ENCODE measurements at regions not wholly inside any gene's neighbourhood (a gene's known extent, or its start where the extent isn't known, plus 50 kb on each side); places are given as distances from the start of the nearest gene placed in this dataset.

DNA sequence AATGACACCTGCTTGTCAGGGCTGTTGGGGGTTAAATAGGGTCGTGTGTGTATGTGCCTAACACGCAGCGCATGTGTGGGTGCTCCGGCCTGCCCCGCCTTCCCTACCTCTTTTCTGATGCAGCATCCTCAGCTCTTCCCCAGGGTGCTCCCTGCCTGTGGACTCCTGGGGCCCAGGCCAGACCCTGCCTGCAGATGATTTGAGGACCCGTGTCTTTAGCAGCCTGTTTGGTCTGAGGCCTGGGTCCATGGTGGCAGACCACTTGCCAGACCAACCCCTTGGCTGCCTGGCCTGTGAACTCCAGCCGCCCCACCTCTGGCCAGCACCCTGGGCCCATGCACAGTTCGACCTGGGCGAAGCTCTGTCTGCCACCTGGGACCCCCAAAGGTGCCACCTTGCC lies 57.0 kb upstream of the SIM2 start:
- ChIA-PET CTCF (ENCODE audit: partially characterized antibody) (interaction anchor here (0.6 to 4.7 kb wide), 2 partner anchors 11 to 19 kb away, joined by 3 to 29 read pairs; no protein-coding TSS in a partner anchor), POLR2A (ENCODE audit: partially characterized antibody) (no interaction called here)
- Mint-ChIP-seq H3K4me1 (no peaks in the 10 kb centered on the region), H3K9me3 (peaks cover 0 to 10% (median 6%) of the 10 kb centered on the region in 8 donors), H3K27ac (no peak overlapping the region), H3K27me3 (peaks cover 9 to 18% of the 10 kb centered on the region in 2 donors), H3K36me3 (peaks cover 0 to 6% of the 10 kb centered on the region in 2 donors), H3K4me3 (no peak overlapping the region)
- H3K36me3 ChIP-seq (ENCODE audit: insufficient read depth, low read length) = no peaks in the 10 kb centered on the region
- intact Hi-C loops (cut with micrococcal nuclease) = no loop called here
- DNase-seq = no peak
- H3K9me3 ChIP-seq (ENCODE audit: control insufficient read depth in 1 of 2, low read length in 2 of 2) = no peaks in the 10 kb centered on the region
- H3K4me3 ChIP-seq (ENCODE audit: low read length in 2 of 2) = no peak overlapping the region
- no peaks in the 10 kb centered on the region for H3K27me3 ChIP-seq (ENCODE audit: insufficient read depth, low read length)
- H3K27ac ChIP-seq (ENCODE audit: low read depth, low read length) = no peak overlapping the region
- no peaks in the 10 kb centered on the region for H3K4me1 ChIP-seq (ENCODE audit: insufficient read depth, low read length)

DNA sequence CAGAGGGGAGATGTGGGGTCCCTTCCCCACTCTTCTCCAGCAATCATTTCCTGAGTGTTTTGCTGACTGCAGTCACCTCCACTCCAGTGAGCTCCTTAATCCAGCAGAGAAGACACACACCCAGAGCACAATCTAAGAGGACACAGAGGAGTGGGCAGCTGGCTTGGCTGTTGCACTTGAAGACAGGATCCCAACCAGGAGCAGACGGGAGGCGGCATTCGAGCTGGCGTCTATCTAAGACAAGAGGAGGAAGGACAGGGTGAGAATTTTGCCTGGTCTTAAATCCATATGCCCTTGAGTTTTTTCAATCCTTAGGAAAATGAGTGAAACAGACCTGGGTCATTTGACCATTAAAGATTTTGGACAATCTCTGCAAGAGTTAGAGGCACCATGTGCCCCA lies 56.1 kb upstream of the SIM2 start:
- H3K36me3 ChIP-seq (ENCODE audit: insufficient read depth, low read length) = no peaks in the 10 kb centered on the region
- no peaks in the 10 kb centered on the region for H3K27me3 ChIP-seq (ENCODE audit: insufficient read depth, low read length)
- no peaks in the 10 kb centered on the region for H3K9me3 ChIP-seq (ENCODE audit: control insufficient read depth in 1 of 2, low read length in 2 of 2)
- intact Hi-C loops (cut with micrococcal nuclease) = no loop called here
- no peak for DNase-seq
- Mint-ChIP-seq H3K27me3 (peaks cover 11 to 19% of the 10 kb centered on the region in 2 donors), H3K4me1 (no peaks in the 10 kb centered on the region), H3K4me3 (no peak overlapping the region), H3K27ac (no peak overlapping the region), H3K9me3 (peaks cover 0 to 7% (median 1%) of the 10 kb centered on the region in 8 donors), H3K36me3 (peaks cover 0 to 6% of the 10 kb centered on the region in 2 donors)
- ChIA-PET CTCF (ENCODE audit: partially characterized antibody) (interaction anchor here (4.7 kb wide), 1 partner anchor 12 kb away, joined by 29 read pairs; no protein-coding TSS in a partner anchor), POLR2A (ENCODE audit: partially characterized antibody) (no interaction called here)
- no peak overlapping the region for H3K4me3 ChIP-seq (ENCODE audit: low read length in 2 of 2)
- H3K27ac ChIP-seq (ENCODE audit: low read depth, low read length) = no peak overlapping the region
- no peaks in the 10 kb centered on the region for H3K4me1 ChIP-seq (ENCODE audit: insufficient read depth, low read length)

DNA sequence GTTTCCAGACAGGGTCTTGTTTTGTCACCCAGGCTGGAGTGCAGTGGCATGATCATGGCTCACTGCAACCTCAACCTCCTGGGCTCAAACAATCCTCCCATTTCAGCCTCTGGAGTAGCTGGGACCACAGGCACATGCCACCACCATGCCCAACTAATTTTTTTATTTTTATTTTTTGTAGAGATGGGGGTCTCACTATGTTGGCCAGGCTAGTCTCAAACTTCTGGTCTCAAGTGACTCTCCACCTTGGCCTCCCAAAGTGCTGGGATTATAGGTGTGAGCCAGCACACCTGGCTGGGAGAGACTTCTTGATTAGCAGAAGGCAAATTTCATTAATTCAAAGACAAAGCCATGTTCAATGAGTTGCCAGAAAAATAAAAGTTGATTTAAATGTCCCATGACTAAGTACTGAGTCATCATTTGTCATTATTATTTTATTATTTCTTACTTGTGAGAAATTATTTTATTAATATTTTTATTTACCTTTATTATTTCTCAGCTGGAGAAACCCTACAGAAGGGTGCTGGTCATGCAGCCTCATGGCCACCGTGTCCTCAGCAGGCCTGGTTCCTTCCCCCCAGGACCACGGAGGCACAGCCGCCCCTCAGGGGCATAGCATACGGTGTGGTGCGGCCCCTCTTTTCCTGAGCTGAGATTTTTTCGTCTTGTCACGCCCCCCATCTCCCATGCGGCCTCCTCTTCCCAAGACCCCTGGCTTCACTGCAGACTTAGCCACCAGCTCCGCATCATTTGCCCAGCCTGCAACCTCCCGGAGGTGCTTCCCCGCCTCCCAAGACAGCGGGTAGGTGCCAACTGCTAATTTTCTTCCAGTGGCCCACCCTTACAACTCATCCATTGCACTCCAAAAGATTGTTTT lies 55.3 kb upstream of the SIM2 start:
- POLR2A ChIA-PET (ENCODE audit: partially characterized antibody) = no interaction called here
- peaks cover 0 to 6% of the 10 kb centered on the region in 2 donors for H3K36me3 Mint-ChIP-seq
- H3K9me3 ChIP-seq (ENCODE audit: control insufficient read depth in 1 of 2, low read length in 2 of 2) = no peaks in the 10 kb centered on the region
- H3K9me3 Mint-ChIP-seq = peaks cover 0 to 7% (median 0%) of the 10 kb centered on the region in 8 donors
- H3K27ac Mint-ChIP-seq = no peak overlapping the region
- no peaks in the 10 kb centered on the region for H3K36me3 ChIP-seq (ENCODE audit: insufficient read depth, low read length)
- H3K4me3 Mint-ChIP-seq = no peak overlapping the region
- intact Hi-C loops (cut with micrococcal nuclease) = no loop called here
- no peaks in the 10 kb centered on the region for H3K4me1 Mint-ChIP-seq
- H3K4me1 ChIP-seq (ENCODE audit: insufficient read depth, low read length) = no peaks in the 10 kb centered on the region
- no peak for DNase-seq
- no peak overlapping the region for H3K27ac ChIP-seq (ENCODE audit: low read depth, low read length)
- no peaks in the 10 kb centered on the region for H3K27me3 ChIP-seq (ENCODE audit: insufficient read depth, low read length)
- peaks cover 11 to 19% of the 10 kb centered on the region in 2 donors for H3K27me3 Mint-ChIP-seq
- no peak overlapping the region for H3K4me3 ChIP-seq (ENCODE audit: low read length in 2 of 2)
- CTCF ChIA-PET (ENCODE audit: partially characterized antibody) = interaction anchor here (1.2 to 1.4 kb wide), 2 partner anchors 10 to 13 kb away, joined by 3 read pairs; no protein-coding TSS in a partner anchor

DNA sequence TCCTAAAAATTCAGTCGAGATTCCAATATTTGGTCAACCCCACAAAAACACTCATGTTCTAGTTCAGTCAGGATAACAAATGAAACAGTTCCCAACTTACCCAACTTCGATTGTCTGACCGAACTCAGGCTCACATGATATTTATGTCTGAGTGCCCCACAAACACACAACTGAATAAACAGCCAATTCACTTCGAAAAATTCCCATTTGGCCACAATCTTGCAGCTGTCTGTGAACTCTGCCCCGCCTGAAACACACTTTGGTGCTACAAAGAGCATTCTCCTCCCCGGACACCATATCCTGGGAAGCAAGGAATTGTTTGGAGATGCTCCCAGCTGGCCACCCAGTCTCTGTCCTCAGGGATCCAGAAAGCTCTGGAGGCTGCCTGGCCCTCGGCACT lies 52.9 kb upstream of the SIM2 start:
- H3K4me1 ChIP-seq (ENCODE audit: insufficient read depth, low read length) = no peaks in the 10 kb centered on the region
- no peak for DNase-seq
- H3K9me3 ChIP-seq (ENCODE audit: control insufficient read depth in 1 of 2, low read length in 2 of 2) = no peaks in the 10 kb centered on the region
- H3K4me1 Mint-ChIP-seq = no peaks in the 10 kb centered on the region
- CTCF ChIA-PET (ENCODE audit: partially characterized antibody) = interaction anchor here (1.8 kb wide), 1 partner anchor 15 kb away, joined by 5 read pairs; no protein-coding TSS in a partner anchor
- H3K9me3 Mint-ChIP-seq = peaks cover 0 to 3% (median 0%) of the 10 kb centered on the region in 8 donors
- H3K27me3 Mint-ChIP-seq = peaks cover 13% of the 10 kb centered on the region in 2 donors
- H3K27me3 ChIP-seq (ENCODE audit: insufficient read depth, low read length) = no peaks in the 10 kb centered on the region
- H3K36me3 Mint-ChIP-seq = no peaks in the 10 kb centered on the region
- intact Hi-C loops (cut with micrococcal nuclease) = no loop called here
- no peak overlapping the region for H3K27ac ChIP-seq (ENCODE audit: low read depth, low read length)
- H3K4me3 Mint-ChIP-seq = no peak overlapping the region
- POLR2A ChIA-PET (ENCODE audit: partially characterized antibody) = no interaction called here
- no peak overlapping the region for H3K27ac Mint-ChIP-seq
- H3K36me3 ChIP-seq (ENCODE audit: insufficient read depth, low read length) = no peaks in the 10 kb centered on the region
- no peak overlapping the region for H3K4me3 ChIP-seq (ENCODE audit: low read length in 2 of 2)

DNA sequence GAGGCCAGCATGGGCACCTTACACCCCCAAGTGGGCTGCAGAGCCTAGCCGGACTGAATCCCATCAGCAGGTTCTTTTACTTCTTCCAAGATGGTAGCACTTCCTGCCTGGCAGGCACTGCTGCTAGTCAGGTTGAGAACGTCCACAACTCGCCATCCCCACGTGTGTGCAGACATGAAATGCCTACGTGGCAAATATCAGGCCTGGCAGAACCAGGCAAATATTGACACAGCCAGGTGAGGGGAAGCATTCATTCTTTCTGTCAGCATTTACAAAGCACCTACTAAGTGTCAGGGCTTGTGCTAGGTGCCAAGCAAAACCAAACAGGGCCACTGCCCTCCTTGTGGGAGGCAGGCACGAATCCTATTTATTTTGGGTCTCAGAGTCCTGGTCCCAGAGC lies 52.3 kb upstream of the SIM2 start:
- Mint-ChIP-seq H3K27ac (no peak overlapping the region), H3K4me1 (no peaks in the 10 kb centered on the region), H3K27me3 (peaks cover 12 to 13% of the 10 kb centered on the region in 2 donors), H3K9me3 (peaks cover 0 to 3% (median 0%) of the 10 kb centered on the region in 8 donors), H3K4me3 (no peak overlapping the region), H3K36me3 (no peaks in the 10 kb centered on the region)
- ChIA-PET POLR2A (ENCODE audit: partially characterized antibody) (no interaction called here), CTCF (ENCODE audit: partially characterized antibody) (interaction anchor here (1.8 kb wide), 1 partner anchor 16 kb away, joined by 5 read pairs; no protein-coding TSS in a partner anchor)
- H3K9me3 ChIP-seq (ENCODE audit: control insufficient read depth in 1 of 2, low read length in 2 of 2) = no peaks in the 10 kb centered on the region
- DNase-seq = no peak
- H3K27me3 ChIP-seq (ENCODE audit: insufficient read depth, low read length) = no peaks in the 10 kb centered on the region
- intact Hi-C loops (cut with micrococcal nuclease) = no loop called here
- no peak overlapping the region for H3K4me3 ChIP-seq (ENCODE audit: low read length in 2 of 2)
- H3K36me3 ChIP-seq (ENCODE audit: insufficient read depth, low read length) = no peaks in the 10 kb centered on the region
- H3K4me1 ChIP-seq (ENCODE audit: insufficient read depth, low read length) = no peaks in the 10 kb centered on the region
- H3K27ac ChIP-seq (ENCODE audit: low read depth, low read length) = no peak overlapping the region

DNA sequence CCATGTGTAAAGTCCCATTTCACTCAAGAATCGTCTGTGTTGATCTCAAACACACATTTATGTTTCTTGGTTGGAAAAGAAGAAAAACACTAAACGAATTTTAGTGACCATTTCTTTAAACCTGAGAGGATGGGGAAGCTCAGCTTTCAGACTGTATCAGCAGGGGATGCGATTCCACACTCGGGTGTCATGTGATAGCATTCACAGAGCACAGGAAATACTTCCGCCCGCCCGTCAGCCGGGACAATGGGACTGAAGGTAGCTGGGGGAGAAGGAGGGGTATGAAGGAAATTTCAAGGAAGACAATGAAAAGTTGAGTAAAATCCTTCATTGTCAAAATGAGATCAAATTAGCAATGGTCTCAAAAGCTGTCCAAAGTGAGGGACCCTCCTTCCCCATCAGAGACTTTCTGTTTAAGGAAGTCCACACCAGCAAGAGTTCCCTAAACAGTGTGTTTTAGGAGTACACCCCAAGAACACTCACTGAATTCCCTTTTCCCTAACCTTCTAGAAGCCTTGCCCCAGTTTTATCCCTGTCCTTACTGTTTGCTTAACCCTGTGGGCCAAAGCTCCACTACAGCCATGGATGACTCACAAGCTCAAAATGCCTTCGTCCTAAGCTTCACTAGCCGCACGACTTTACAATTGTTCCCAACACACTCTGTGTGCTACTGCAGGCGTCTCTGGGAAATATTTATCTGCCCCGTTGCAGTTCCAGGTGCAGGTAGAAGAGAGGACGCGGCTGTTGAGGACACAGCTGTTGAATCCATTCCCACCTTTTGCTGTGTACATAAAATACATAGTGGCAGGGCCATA lies 51.4 kb upstream of the SIM2 start:
- H3K4me1 ChIP-seq (ENCODE audit: insufficient read depth, low read length) = no peaks in the 10 kb centered on the region
- CTCF ChIA-PET (ENCODE audit: partially characterized antibody) = no interaction called here

More for the DNA sequence above, 51.4 kb upstream of the SIM2 start:
- Histone ChIP-seq H3K27ac (ENCODE audit: low read depth, low read length) (no peak overlapping the region), H3K36me3 (ENCODE audit: insufficient read depth, low read length) (no peaks in the 10 kb centered on the region), H3K4me3 (ENCODE audit: low read length in 2 of 2) (no peak overlapping the region), H3K9me3 (ENCODE audit: control insufficient read depth in 1 of 2, low read length in 2 of 2) (no peaks in the 10 kb centered on the region), H3K27me3 (ENCODE audit: insufficient read depth, low read length) (no peaks in the 10 kb centered on the region)
- no peaks in the 10 kb centered on the region for H3K4me1 Mint-ChIP-seq
- intact Hi-C loops (cut with micrococcal nuclease) = no loop called here
- H3K4me3 Mint-ChIP-seq = no peak overlapping the region
- no peak for DNase-seq
- H3K27ac Mint-ChIP-seq = no peak overlapping the region
- POLR2A ChIA-PET (ENCODE audit: partially characterized antibody) = no interaction called here
- peaks cover 0 to 4% (median 0%) of the 10 kb centered on the region in 8 donors for H3K9me3 Mint-ChIP-seq
- H3K36me3 Mint-ChIP-seq = no peaks in the 10 kb centered on the region
- peaks cover 12 to 13% of the 10 kb centered on the region in 2 donors for H3K27me3 Mint-ChIP-seq

All from CD4-positive, alpha-beta memory T cell (primary cell).